Osteocyte (in vitro differentiated cells): ENCODE measurements at regions not wholly inside any gene's neighbourhood (a gene's known extent, or its start where the extent isn't known, plus 50 kb on each side); places are given as distances from the start of the nearest gene placed in this dataset.

Experiments used
- DNase-seq: peaks from one replicate; pipeline ENCODE4 v3.0.0; 2021; ENCODE audit warnings: mixed read lengths; ENCODE audit not compliant: unreplicated experiment; ENCODE audit errors: extremely low spot score
- H3K27ac Mint-ChIP-seq: one replicate; pipeline ENCODE4 v1.8.0; 2021; ENCODE audit warnings: mild to moderate bottlenecking, mixed read lengths; ENCODE audit not compliant: unreplicated experiment
- H3K27me3 Mint-ChIP-seq: one replicate; pipeline ENCODE4 v1.8.0; 2021; ENCODE audit warnings: mixed read lengths; ENCODE audit not compliant: unreplicated experiment
- H3K36me3 Mint-ChIP-seq: one replicate; pipeline ENCODE4 v1.8.0; 2021; ENCODE audit warnings: mixed read lengths; ENCODE audit not compliant: unreplicated experiment
- H3K4me1 Mint-ChIP-seq: one replicate; pipeline ENCODE4 v1.8.0; 2021; ENCODE audit warnings: mixed read lengths; ENCODE audit not compliant: unreplicated experiment
- H3K4me3 Mint-ChIP-seq: one replicate; pipeline ENCODE4 v1.8.0; 2021; ENCODE audit warnings: mild to moderate bottlenecking, moderate library complexity, mixed read lengths; ENCODE audit not compliant: unreplicated experiment
- H3K9me3 Mint-ChIP-seq: one replicate; pipeline ENCODE4 v1.8.0; 2021; ENCODE audit warnings: mixed read lengths; ENCODE audit not compliant: unreplicated experiment
- CTCF ChIP-seq: fragments of 200-600 bp; sonication (generic); IDR thresholded peaks from 2 replicates; pipeline ENCODE4 v1.5.0; 2021; ENCODE audit warnings: antibody characterized with exemption, mild to moderate bottlenecking, moderate library complexity

- no peaks in the 10 kb centered on the region for H3K36me3 Mint-ChIP-seq
- H3K4me3 Mint-ChIP-seq = no peak overlapping the region
- DNase-seq = no peak
- no peaks in the 10 kb centered on the region for H3K4me1 Mint-ChIP-seq
- no peak for TF ChIP-seq CTCF
- no peak overlapping the region for H3K27ac Mint-ChIP-seq
- H3K27me3 Mint-ChIP-seq = no peaks in the 10 kb centered on the region
- peaks cover 21% of the 10 kb centered on the region for H3K9me3 Mint-ChIP-seq
Measured at GRCh38 chr14:97298331-97298730, 501.1 kb downstream of the VRK1 start.

- no peak for DNase-seq
- no peak overlapping the region for H3K4me3 Mint-ChIP-seq
- peaks cover 22% of the 10 kb centered on the region for H3K9me3 Mint-ChIP-seq
- H3K27ac Mint-ChIP-seq = no peak overlapping the region
- H3K36me3 Mint-ChIP-seq = no peaks in the 10 kb centered on the region
- no peaks in the 10 kb centered on the region for H3K4me1 Mint-ChIP-seq
- no peak for TF ChIP-seq CTCF
- H3K27me3 Mint-ChIP-seq = no peaks in the 10 kb centered on the region
Measured at GRCh38 chr14:97298736-97299135, 501.6 kb downstream of the VRK1 start.

DNA sequence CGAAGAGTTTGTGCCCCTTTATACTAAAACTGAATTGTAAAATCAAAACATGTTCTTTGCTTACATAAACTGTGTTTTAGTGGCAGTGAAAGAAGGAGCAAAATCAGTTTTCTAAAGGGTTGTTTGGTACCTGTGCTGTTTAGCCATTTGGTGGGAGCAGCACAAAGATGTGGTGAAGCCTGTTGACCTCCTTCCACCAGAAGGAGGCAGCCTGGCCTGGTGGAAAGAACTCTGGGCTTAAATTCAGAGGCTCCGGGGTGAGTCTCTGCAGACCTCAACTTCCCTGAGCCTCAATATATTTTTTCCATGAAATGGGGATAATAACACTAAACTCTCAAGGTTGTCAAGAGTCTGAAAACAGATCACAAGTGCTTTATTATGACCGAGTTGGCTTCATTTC, 502.5 kb downstream of the VRK1 start:
- no peak for TF ChIP-seq CTCF

DNA sequence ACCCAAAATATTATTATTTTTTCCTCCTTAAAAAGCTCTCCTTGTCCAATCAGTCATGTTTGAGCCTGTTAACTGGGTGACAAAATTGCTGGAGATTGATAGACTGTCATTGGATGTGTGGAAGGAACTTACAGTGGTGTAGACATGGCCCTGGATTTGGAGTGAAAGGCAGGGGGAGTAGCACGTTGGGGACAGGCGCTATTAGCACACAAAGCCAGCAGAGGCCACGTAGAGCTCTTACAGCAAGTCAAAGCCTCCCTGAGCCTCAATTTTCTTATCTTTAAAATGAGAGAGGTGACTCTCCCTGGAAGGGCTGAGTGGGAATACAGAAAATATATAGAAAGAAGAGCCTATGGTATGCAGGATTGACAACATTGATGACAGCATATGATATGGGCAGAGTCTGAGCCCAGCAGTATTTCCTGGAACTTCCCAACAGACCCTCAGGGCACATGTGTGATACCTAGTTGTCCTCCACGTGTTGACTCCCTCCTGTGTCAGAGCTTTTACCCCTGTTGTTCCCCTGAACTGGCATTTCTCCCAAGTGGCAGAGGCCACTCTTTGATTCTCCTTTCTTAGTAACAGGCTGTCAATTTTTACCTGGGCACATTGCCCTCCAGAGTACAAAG, 504.9 kb downstream of the VRK1 start:
- Mint-ChIP-seq H3K36me3 (no peaks in the 10 kb centered on the region), H3K9me3 (peaks cover 30% of the 10 kb centered on the region)
- no peak for TF ChIP-seq CTCF

More for the DNA sequence above, 502.5 kb downstream of the VRK1 start:
- H3K36me3 Mint-ChIP-seq = no peaks in the 10 kb centered on the region
- no peak for DNase-seq
- H3K4me3 Mint-ChIP-seq = no peak overlapping the region
- H3K9me3 Mint-ChIP-seq = peaks cover 25% of the 10 kb centered on the region
- H3K27ac Mint-ChIP-seq = no peak overlapping the region
- H3K27me3 Mint-ChIP-seq = no peaks in the 10 kb centered on the region
- no peaks in the 10 kb centered on the region for H3K4me1 Mint-ChIP-seq

DNA sequence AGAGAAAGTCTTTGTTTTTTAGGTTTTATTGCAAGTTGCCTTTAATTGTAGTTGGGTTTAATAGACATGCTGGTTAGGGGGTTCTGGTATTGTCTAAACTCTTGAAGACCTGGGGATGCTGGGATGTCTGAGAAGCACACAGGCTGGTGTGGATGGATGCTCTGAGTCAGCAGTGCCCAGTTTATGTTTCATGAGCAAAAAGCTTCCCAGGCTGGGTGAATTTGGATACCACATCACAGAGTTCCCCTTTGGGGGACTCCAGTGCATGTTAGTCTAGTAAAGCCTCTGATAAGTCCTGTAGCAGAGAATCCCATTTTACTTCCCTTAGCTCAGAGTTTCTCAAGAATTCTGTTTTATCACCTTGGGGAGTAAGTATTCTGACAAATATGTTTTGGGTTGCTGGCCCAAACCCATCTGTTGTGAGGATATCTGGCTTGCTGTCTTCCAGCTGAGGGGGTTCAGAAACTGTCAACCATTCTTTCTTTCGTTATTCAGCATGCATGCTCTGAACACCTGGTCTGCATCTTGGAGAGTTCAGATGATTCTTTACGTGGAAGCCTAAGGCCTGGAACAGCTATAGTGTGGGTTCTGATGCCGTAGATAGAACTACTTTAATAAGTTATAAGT, 509.1 kb downstream of the VRK1 start:
- H3K27ac Mint-ChIP-seq = no peak overlapping the region
- peaks cover 33% of the 10 kb centered on the region for H3K9me3 Mint-ChIP-seq
- no peaks in the 10 kb centered on the region for H3K4me1 Mint-ChIP-seq
- H3K4me3 Mint-ChIP-seq = no peak overlapping the region
- no peak for DNase-seq
- H3K36me3 Mint-ChIP-seq = no peaks in the 10 kb centered on the region
- no peak for TF ChIP-seq CTCF
- no peaks in the 10 kb centered on the region for H3K27me3 Mint-ChIP-seq

More for the DNA sequence above, 504.9 kb downstream of the VRK1 start:
- DNase-seq = no peak
- Mint-ChIP-seq H3K4me3 (no peak overlapping the region), H3K27ac (no peak overlapping the region), H3K27me3 (no peaks in the 10 kb centered on the region), H3K4me1 (no peaks in the 10 kb centered on the region)
